ENCODE measurements at regions not wholly inside any gene's neighbourhood (a gene's known extent, or its start where the extent isn't known, plus 50 kb on each side); places are given as distances from the start of the nearest gene placed in this dataset.

DNA sequence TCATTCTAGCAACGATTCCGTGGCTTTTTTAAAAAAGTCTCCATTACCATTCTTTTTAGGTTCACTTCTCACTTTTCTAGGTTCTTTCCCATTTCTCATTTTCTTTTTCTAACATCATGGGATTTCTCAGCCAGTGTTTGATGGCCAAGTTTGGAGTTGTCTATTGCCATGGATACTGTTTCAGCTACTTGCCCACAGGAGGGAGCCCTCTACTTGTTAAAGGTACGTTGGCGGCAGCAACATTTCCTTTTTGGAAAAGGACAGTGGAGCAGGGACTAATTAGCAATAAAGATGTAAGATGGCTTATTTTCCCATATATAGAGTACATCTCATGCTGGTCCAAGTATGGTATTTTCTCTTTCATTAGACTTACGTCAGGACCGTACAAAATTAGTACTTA is 2257.5 kb upstream of the C9orf72 start:
- no peaks in the 10 kb centered on the region for H3K4me1 ChIP-seq (ENCODE audit: control insufficient read depth in 1 of 2, insufficient read depth in 2 of 2, low read length in 2 of 2)
- no peaks in the 10 kb centered on the region for H3K9me2 ChIP-seq (ENCODE audit: insufficient read depth)
- H2AFZ ChIP-seq (ENCODE audit: low read depth, low read length, poor library complexity, severe bottlenecking): no peak overlapping the region
- no peak overlapping the region for H3K9ac ChIP-seq (ENCODE audit: low read length)
- no peak for TF ChIP-seq CEBPB (IDR thresholded peaks at IDR 0.05; ENCODE audit: low read depth)
- no peak for TF ChIP-seq EZH2phosphoT487 (IDR thresholded peaks at IDR 0.05; ENCODE audit: borderline replicate concordance)
- TF ChIP-seq FOSL1 (IDR thresholded peaks at IDR 0.05; ENCODE audit: low read depth): no peak
- TF ChIP-seq EZH2 (IDR thresholded peaks at IDR 0.05): no peak
- no peak for TF ChIP-seq JUND (IDR thresholded peaks at IDR 0.05)
- no peak for TF ChIP-seq ZNF274 (IDR thresholded peaks at IDR 0.05; ENCODE audit: low read depth, low read length)
- TF ChIP-seq, protein P1, sequence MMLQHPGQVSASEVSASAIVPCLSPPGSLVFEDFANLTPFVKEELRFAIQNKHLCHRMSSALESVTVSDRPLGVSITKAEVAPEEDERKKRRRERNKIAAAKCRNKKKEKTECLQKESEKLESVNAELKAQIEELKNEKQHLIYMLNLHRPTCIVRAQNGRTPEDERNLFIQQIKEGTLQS (IDR thresholded peaks at IDR 0.05): no peak
- TF ChIP-seq, protein P2, sequence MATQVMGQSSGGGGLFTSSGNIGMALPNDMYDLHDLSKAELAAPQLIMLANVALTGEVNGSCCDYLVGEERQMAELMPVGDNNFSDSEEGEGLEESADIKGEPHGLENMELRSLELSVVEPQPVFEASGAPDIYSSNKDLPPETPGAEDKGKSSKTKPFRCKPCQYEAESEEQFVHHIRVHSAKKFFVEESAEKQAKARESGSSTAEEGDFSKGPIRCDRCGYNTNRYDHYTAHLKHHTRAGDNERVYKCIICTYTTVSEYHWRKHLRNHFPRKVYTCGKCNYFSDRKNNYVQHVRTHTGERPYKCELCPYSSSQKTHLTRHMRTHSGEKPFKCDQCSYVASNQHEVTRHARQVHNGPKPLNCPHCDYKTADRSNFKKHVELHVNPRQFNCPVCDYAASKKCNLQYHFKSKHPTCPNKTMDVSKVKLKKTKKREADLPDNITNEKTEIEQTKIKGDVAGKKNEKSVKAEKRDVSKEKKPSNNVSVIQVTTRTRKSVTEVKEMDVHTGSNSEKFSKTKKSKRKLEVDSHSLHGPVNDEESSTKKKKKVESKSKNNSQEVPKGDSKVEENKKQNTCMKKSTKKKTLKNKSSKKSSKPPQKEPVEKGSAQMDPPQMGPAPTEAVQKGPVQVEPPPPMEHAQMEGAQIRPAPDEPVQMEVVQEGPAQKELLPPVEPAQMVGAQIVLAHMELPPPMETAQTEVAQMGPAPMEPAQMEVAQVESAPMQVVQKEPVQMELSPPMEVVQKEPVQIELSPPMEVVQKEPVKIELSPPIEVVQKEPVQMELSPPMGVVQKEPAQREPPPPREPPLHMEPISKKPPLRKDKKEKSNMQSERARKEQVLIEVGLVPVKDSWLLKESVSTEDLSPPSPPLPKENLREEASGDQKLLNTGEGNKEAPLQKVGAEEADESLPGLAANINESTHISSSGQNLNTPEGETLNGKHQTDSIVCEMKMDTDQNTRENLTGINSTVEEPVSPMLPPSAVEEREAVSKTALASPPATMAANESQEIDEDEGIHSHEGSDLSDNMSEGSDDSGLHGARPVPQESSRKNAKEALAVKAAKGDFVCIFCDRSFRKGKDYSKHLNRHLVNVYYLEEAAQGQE (IDR thresholded peaks at IDR 0.05; ENCODE audit: low read depth): no peak
- TF ChIP-seq ELF1 (IDR thresholded peaks at IDR 0.05; ENCODE audit: borderline replicate concordance, low read depth): no peak
- TF ChIP-seq, protein P3, sequence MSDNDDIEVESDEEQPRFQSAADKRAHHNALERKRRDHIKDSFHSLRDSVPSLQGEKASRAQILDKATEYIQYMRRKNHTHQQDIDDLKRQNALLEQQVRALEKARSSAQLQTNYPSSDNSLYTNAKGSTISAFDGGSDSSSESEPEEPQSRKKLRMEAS (IDR thresholded peaks at IDR 0.05): no peak
- TF ChIP-seq POLR2AphosphoS5 (IDR thresholded peaks at IDR 0.05; ENCODE audit: low read depth, low read length): no peak
- TF ChIP-seq SRF (IDR thresholded peaks at IDR 0.05; ENCODE audit: low read depth): peak; percentile 45; the same call in 1 of the 2 replicates
- TF ChIP-seq ZFX (IDR thresholded peaks at IDR 0.05): no peak
- TF ChIP-seq CBX3 (IDR thresholded peaks at IDR 0.05; ENCODE audit: low read depth): no peak
- TF ChIP-seq YY1 (IDR thresholded peaks at IDR 0.05; ENCODE audit: extremely low read depth, insufficient replicate concordance, low read depth, low read length): no peak
- TF ChIP-seq POLR2A (IDR thresholded peaks at IDR 0.05; ENCODE audit: borderline replicate concordance, extremely low read depth, insufficient read depth, insufficient read length): no peak
- TF ChIP-seq EGR1 (IDR thresholded peaks at IDR 0.05; ENCODE audit: low read depth): no peak
- TF ChIP-seq RAD21 (IDR thresholded peaks at IDR 0.05; ENCODE audit: low read depth): peak; percentile 66
- TF ChIP-seq, protein P4, sequence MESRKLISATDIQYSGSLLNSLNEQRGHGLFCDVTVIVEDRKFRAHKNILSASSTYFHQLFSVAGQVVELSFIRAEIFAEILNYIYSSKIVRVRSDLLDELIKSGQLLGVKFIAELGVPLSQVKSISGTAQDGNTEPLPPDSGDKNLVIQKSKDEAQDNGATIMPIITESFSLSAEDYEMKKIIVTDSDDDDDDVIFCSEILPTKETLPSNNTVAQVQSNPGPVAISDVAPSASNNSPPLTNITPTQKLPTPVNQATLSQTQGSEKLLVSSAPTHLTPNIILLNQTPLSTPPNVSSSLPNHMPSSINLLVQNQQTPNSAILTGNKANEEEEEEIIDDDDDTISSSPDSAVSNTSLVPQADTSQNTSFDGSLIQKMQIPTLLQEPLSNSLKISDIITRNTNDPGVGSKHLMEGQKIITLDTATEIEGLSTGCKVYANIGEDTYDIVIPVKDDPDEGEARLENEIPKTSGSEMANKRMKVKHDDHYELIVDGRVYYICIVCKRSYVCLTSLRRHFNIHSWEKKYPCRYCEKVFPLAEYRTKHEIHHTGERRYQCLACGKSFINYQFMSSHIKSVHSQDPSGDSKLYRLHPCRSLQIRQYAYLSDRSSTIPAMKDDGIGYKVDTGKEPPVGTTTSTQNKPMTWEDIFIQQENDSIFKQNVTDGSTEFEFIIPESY (IDR thresholded peaks at IDR 0.05; ENCODE audit: extremely low read depth, insufficient replicate concordance, low read length): no peak
- TF ChIP-seq SIN3A (IDR thresholded peaks at IDR 0.05; ENCODE audit: low read depth): no peak
- TF ChIP-seq TCF7L2 (IDR thresholded peaks at IDR 0.05; ENCODE audit: borderline replicate concordance, extremely low read depth, insufficient read depth, insufficient read length): no peak
- TF ChIP-seq, protein P5, sequence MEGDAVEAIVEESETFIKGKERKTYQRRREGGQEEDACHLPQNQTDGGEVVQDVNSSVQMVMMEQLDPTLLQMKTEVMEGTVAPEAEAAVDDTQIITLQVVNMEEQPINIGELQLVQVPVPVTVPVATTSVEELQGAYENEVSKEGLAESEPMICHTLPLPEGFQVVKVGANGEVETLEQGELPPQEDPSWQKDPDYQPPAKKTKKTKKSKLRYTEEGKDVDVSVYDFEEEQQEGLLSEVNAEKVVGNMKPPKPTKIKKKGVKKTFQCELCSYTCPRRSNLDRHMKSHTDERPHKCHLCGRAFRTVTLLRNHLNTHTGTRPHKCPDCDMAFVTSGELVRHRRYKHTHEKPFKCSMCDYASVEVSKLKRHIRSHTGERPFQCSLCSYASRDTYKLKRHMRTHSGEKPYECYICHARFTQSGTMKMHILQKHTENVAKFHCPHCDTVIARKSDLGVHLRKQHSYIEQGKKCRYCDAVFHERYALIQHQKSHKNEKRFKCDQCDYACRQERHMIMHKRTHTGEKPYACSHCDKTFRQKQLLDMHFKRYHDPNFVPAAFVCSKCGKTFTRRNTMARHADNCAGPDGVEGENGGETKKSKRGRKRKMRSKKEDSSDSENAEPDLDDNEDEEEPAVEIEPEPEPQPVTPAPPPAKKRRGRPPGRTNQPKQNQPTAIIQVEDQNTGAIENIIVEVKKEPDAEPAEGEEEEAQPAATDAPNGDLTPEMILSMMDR (IDR thresholded peaks at IDR 0.05 in 2 of 3, conservative IDR thresholded peaks at IDR 0.05 in 1 of 3; ENCODE audit: borderline replicate concordance in 1 of 3, insufficient read depth in 1 of 3, low read depth in 2 of 3, low read length in 2 of 3): peak; percentile 27 to 66 (median 45); a peak in 5 of 6 replicates
- TF ChIP-seq SP1 (IDR thresholded peaks at IDR 0.05; ENCODE audit: low read depth): no peak
- no peaks in the 10 kb centered on the region for H3K9me3 ChIP-seq (ENCODE audit: control insufficient read depth in 1 of 2, insufficient read depth in 1 of 2, low read depth in 1 of 2, low read length in 2 of 2)
- peak; percentile 24 for DNase-seq (ENCODE audit: low read depth, low spot score)
- no peak overlapping the region for H3K4me2 ChIP-seq (ENCODE audit: low read length)
- no peaks in the 10 kb centered on the region for H4K20me1 ChIP-seq (ENCODE audit: insufficient read depth)
- H3K79me2 ChIP-seq (ENCODE audit: insufficient read depth, low read length): no peaks in the 10 kb centered on the region
- RAD21 ChIA-PET (ENCODE audit: low non-redundant PET in 1 of 2, low total read pairs in 2 of 2, uncharacterized antibody in 2 of 2, unreplicated experiment in 2 of 2): no interaction called here
- no peak overlapping the region for H3K27ac ChIP-seq (ENCODE audit: low read depth, low read length)
- H3K36me3 ChIP-seq (ENCODE audit: control insufficient read depth in 1 of 2, insufficient read depth in 2 of 2, low read length in 2 of 2): no peaks in the 10 kb centered on the region
- intact Hi-C loops (cut with micrococcal nuclease): loop anchor here (2.0 to 5.0 kb wide), 2 partner anchors 1136 to 1970 kb away; no protein-coding TSS in a partner anchor
- BruUV-seq (replicated peaks): no TSS peak
- POLR2A ChIA-PET: no interaction called here
- peak; percentile 59 for ATAC-seq
- CTCF ChIA-PET: no interaction called here
- H3K4me3 ChIP-seq (replicated peaks in 1 of 2; ENCODE audit: low read depth in 1 of 2, low read length in 2 of 2): no peak overlapping the region
- H3K27me3 ChIP-seq (ENCODE audit: insufficient read depth, low read length): no peaks in the 10 kb centered on the region
